Spleen (tissue), 11 donors: ENCODE measurements at regions not wholly inside any gene's neighbourhood (a gene's known extent, or its start where the extent isn't known, plus 50 kb on each side); places are given as distances from the start of the nearest gene placed in this dataset.

ENCODE experiments used
- DNase-seq: peaks from one replicate; pipeline ENCODE4 v3.0.0-alpha.2; 2020
- H3K27ac ChIP-seq, 8 donors: fragments of 200-600 bp; sonication (generic) in 7 of 8; 1 replicate in 4 of 8; 2 replicates in 4 of 8; pipeline versions ENCODE4 v1.5.0 to v1.8.0; 2016 to 2021; ENCODE audit warnings: inconsistent platforms in 4 of 8, mild to moderate bottlenecking in 4 of 8, moderate library complexity in 1 of 8
- H3K27me3 ChIP-seq, 7 donors: fragments of 200-600 bp; sonication (generic) in 6 of 7; replicated peaks in 1 of 7; 1 replicate in 4 of 7; 2 replicates in 3 of 7; pipeline versions ENCODE4 v1.5.0 to v1.8.0; 2016 to 2021; ENCODE audit warnings: inconsistent platforms in 3 of 7, mild to moderate bottlenecking in 1 of 7
- H3K36me3 ChIP-seq, 6 donors: fragments of 200-600 bp; sonication (generic) in 5 of 6; 1 replicate in 4 of 6; 2 replicates in 2 of 6; pipeline versions ENCODE4 v1.5.0 to v1.8.0; 2016 to 2021; ENCODE audit warnings: inconsistent platforms in 2 of 6
- H3K4me1 ChIP-seq, 6 donors: fragments of 200-600 bp; sonication (generic) in 5 of 6; 1 replicate in 3 of 6; 2 replicates in 3 of 6; pipeline versions ENCODE4 v1.5.0 to v1.8.0; 2016 to 2021; ENCODE audit warnings: inconsistent platforms in 3 of 6
- H3K4me3 ChIP-seq, 8 donors: fragments of 200-600 bp; sonication (generic) in 7 of 8; 1 replicate in 4 of 8; 2 replicates in 4 of 8; pipeline versions ENCODE4 v1.5.0 to v1.8.0; 2016 to 2021; ENCODE audit warnings: inconsistent platforms in 4 of 8, mild to moderate bottlenecking in 4 of 8, moderate library complexity in 2 of 8
- H3K9me3 ChIP-seq, 8 donors: fragments of 200-600 bp; sonication (generic) in 7 of 8; 1 replicate in 4 of 8; 2 replicates in 4 of 8; pipeline versions ENCODE4 v1.5.0 to v1.8.0; 2016 to 2021; ENCODE audit warnings: inconsistent platforms in 4 of 8
- CTCF ChIP-seq, 11 experiments: fragments of 200-600 bp in 7 of 11; fragments of 450-650 bp in 4 of 11; sonication (generic) in 4 of 11; IDR thresholded peaks in 8 of 11; conservative IDR thresholded peaks in 3 of 11; 1 replicate in 7 of 11; 2 replicates in 4 of 11; pipeline versions ENCODE4 v1.4.0 to v1.8.0; 2016 to 2021; ENCODE audit warnings: antibody characterized with exemption in 11 of 11, inconsistent platforms in 4 of 11, mild to moderate bottlenecking in 1 of 11
- POLR2A ChIP-seq, 3 donors: fragments of 450-650 bp; IDR thresholded peaks; one replicate each; pipeline ENCODE4 v1.5.1; 2017; ENCODE audit warnings: antibody characterized with exemption in 3 of 3, mild to moderate bottlenecking in 1 of 3
- POLR2AphosphoS5 ChIP-seq, 3 donors: sonication (generic); formaldehyde crosslinking; IDR thresholded peaks; one replicate each; pipeline ENCODE4 v1.5.1; 2017; ENCODE audit warnings: antibody characterized with exemption in 3 of 3
- WGBS, 5 donors: extraction: QIAGEN DNeasy Blood & Tissue Kit in 3 of 5; methylation state at CpG; one replicate each; pipeline versions ENCODE4 v1.1.5 to v1.1.7; 2013 to 2018; 5-methylcytosine and 5-hydroxymethylcytosine counted together
- intact Hi-C: fragments of 100-400 bp; cut with DNase I; formaldehyde crosslinking; loops from one replicate; pipeline ENCODE4 v1.15.0; 2023; ENCODE audit warnings: low total_unique reads
- donor health status: healthy with polysubstance abuse.
- donor health status: DM: no; HTN: no; CAD: no; lungs with moderate emphysema.
- donor health status: DM: no; HTN: no; CAD: no.
- donor health status: Bipolar disorder and iron deficiency.
- donor health status: healthy.
- donor health status: DM: no; HTN: no; CAD: no.
- donor health status: DM: yes; HTN: yes; CAD: no.

GRCh38 chr1:95948023-95948422 is 714.0 kb downstream of the RWDD3 start:
- Histone ChIP-seq H3K27me3 (no peaks in the 10 kb centered on the region), H3K27ac (no peak overlapping the region), H3K4me3 (no peak overlapping the region), H3K9me3 (no peaks in the 10 kb centered on the region), H3K36me3 (no peaks in the 10 kb centered on the region), H3K4me1 (no peaks in the 10 kb centered on the region)
- DNase-seq, result no peak
- intact Hi-C loops, result no loop called here
- TF ChIP-seq POLR2A (IDR thresholded peaks at IDR 0.05), result no peak
- TF ChIP-seq CTCF (IDR thresholded peaks at IDR 0.05 in 8 of 11, conservative IDR thresholded peaks at IDR 0.05 in 3 of 11), result no peak
- TF ChIP-seq POLR2AphosphoS5 (IDR thresholded peaks at IDR 0.05), result no peak

GRCh38 chr1:95951371-95952102 is 717.5 kb downstream of the RWDD3 start:
- peak overlapping the region in 3 of 8 donors; percentile 12 to 36 (median 23) for H3K27ac ChIP-seq
- WGBS, 5 donors, result 9 to 12% (median 10%) methylated on average over 12 of the region's 12 CpGs
- no peaks in the 10 kb centered on the region for H3K36me3 ChIP-seq
- no peaks in the 10 kb centered on the region for H3K27me3 ChIP-seq
- H3K4me1 ChIP-seq, result no peaks in the 10 kb centered on the region
- H3K9me3 ChIP-seq, result no peaks in the 10 kb centered on the region
- TF ChIP-seq POLR2A (IDR thresholded peaks at IDR 0.05), result no peak
- no peak for TF ChIP-seq CTCF (IDR thresholded peaks at IDR 0.05 in 8 of 11, conservative IDR thresholded peaks at IDR 0.05 in 3 of 11)
- no peak for TF ChIP-seq POLR2AphosphoS5 (IDR thresholded peaks at IDR 0.05)
- intact Hi-C loops, result no loop called here
- no peak overlapping the region for H3K4me3 ChIP-seq
- DNase-seq, result no peak

- Histone ChIP-seq H3K4me3 (no peak overlapping the region), H3K9me3 (no peaks in the 10 kb centered on the region), H3K36me3 (no peaks in the 10 kb centered on the region), H3K27me3 (no peaks in the 10 kb centered on the region), H3K27ac (no peak overlapping the region), H3K4me1 (no peaks in the 10 kb centered on the region)
- no peak for TF ChIP-seq CTCF (IDR thresholded peaks at IDR 0.05 in 8 of 11, conservative IDR thresholded peaks at IDR 0.05 in 3 of 11)
- no peak for TF ChIP-seq POLR2A (IDR thresholded peaks at IDR 0.05)
- TF ChIP-seq POLR2AphosphoS5 (IDR thresholded peaks at IDR 0.05), result no peak
- 19 to 35% (median 26%) methylated on average over 4 of the region's 4 CpGs for WGBS, 5 donors
- intact Hi-C loops, result no loop called here
- DNase-seq, result no peak
Observed at GRCh38 chr1:95953015-95953414, 719.0 kb downstream of the RWDD3 start.

GRCh38 chr1:95954585-95954984 is 720.6 kb downstream of the RWDD3 start:
- H3K9me3 ChIP-seq, result peaks cover 0 to 12% (median 7%) of the 10 kb centered on the region in 8 donors
- intact Hi-C loops, result no loop called here
- TF ChIP-seq POLR2AphosphoS5 (IDR thresholded peaks at IDR 0.05) (no peak), CTCF (IDR thresholded peaks at IDR 0.05 in 8 of 11, conservative IDR thresholded peaks at IDR 0.05 in 3 of 11) (no peak), POLR2A (IDR thresholded peaks at IDR 0.05) (no peak)
- 80 to 89% (median 82%) methylated on average over 3 of the region's 3 CpGs for WGBS, 5 donors
- no peak overlapping the region for H3K4me3 ChIP-seq
- H3K27ac ChIP-seq, result no peak overlapping the region
- H3K4me1 ChIP-seq, result no peaks in the 10 kb centered on the region
- H3K27me3 ChIP-seq, result no peaks in the 10 kb centered on the region
- DNase-seq, result no peak
- H3K36me3 ChIP-seq, result no peaks in the 10 kb centered on the region
